Frontal cortex (tissue), 3 donors: ENCODE measurements at regions not wholly inside any gene's neighbourhood (a gene's known extent, or its start where the extent isn't known, plus 50 kb on each side); places are given as distances from the start of the nearest gene placed in this dataset.
"Not testable (repeated sequence)": the region's sequence is repeated elsewhere in the genome, so short reads cannot be mapped to it uniquely, and the experiment has no call there.

Experiments used
- DNase-seq, 2 donors: peaks; one replicate each; pipeline ENCODE4 v3.0.0; 2012; ENCODE audit warnings: low spot score in 2 of 2
- FAIRE-seq: peaks from 2 replicates; lab custom pipeline; 2012; peaks lifted over from hg19 to GRCh38; lab: Jason Lieb, UNC
- donor health status: control.
- donor health status: control.
- donor health status: control.

DNA sequence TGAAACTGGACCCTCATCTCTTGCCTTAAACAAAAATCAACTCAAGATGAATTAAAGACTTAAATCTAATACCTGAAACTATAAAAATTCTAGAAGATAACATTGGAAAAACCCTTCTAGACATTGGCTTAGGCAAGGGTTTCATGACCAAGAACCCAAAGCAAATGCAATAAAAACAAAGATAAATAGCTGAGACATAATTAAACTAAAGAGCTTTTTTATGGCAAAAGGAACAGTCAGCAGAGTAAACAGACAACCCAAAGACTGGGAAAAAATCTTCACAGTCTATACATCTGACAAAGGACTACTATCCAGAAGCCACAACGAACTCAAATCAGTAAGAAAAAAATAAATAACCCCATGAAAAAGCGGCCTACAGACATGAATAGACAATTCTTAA, 446.9 kb upstream of the TRPC7 start:
- FAIRE-seq, DNase-seq: not testable (repeated sequence)

GRCh38 chr5:136811551-136811950, 446.2 kb upstream of the TRPC7 start:
- no peak for DNase-seq
- no peak for FAIRE-seq

GRCh38 chr5:136811086-136811485, 445.7 kb upstream of the TRPC7 start:
- DNase-seq (no peak), FAIRE-seq (no peak)

DNA sequence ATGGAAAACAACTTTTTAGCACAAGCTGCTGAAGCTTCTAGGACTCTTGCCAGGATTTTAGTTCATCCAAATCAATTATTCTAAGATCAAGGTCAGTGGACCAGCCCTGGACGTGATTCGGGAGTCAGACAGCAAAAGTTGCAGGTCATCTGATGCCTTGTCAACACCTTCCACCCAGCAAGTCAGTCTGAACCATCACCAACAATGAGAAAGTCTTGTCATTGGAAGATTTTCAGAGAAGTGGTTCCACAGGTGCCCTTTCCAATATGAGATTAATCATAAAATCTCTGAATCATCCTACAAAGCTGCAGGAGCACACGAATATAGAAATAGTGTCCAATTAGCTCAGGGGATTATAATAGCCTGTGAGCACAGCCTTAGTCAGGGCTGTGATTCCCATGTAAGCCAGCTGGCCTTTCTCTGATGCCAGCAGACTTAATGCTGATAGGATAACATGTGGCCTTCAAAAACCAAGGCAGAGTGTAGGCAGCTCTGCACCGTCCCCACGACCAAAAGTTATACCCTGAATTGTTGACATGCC, 445.0 kb upstream of the TRPC7 start:
- no peak for FAIRE-seq

GRCh38 chr5:136809382-136809781, 444.0 kb upstream of the TRPC7 start:
- DNase-seq (no peak), FAIRE-seq (no peak)

More for the DNA sequence above, 445.0 kb upstream of the TRPC7 start:
- DNase-seq: no peak

DNA sequence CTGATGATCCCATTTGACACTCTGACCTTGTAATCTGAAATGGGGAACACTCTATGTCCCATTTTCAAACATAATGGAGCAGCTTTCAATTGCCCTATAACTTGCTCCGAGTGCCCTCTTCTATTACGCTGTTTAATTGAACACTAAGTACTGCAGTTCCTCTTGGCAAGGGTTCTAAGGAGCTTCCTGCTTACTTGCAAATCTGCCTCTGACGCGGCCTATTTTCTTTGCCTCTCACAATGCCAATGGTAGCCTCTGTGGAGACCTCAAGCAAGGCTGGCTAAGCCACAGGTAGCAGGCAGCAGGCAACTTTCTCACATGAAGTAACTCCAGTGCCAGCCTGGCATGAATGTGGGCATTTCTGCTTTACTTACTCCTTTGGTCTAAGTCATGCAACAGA, 443.4 kb upstream of the TRPC7 start:
- FAIRE-seq (no peak), DNase-seq (no peak)

DNA sequence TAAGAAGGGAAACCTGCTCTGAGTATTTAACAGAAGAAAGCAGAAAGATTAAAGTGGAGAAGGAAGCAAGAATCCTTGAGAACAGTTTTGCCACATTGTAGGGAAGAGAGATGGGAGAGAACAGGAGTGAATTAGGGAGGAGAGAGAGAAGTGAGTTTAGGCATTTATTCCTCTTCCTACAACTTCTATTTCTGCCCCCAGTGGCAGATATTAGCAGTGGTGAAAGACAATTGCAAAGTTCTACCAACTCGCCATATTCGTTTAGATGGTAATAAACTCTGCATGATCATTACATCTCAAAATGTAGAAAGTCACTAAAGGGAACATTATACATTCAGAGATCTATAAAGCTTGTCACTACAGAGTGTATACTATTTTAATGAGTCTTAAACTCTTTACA, 440.1 kb upstream of the TRPC7 start:
- FAIRE-seq (no peak), DNase-seq (no peak)

- FAIRE-seq: no peak
- DNase-seq: peak in 1 of 2 donors; percentile 13
Observed at GRCh38 chr5:136802383-136802782, 437.0 kb upstream of the TRPC7 start.

DNA sequence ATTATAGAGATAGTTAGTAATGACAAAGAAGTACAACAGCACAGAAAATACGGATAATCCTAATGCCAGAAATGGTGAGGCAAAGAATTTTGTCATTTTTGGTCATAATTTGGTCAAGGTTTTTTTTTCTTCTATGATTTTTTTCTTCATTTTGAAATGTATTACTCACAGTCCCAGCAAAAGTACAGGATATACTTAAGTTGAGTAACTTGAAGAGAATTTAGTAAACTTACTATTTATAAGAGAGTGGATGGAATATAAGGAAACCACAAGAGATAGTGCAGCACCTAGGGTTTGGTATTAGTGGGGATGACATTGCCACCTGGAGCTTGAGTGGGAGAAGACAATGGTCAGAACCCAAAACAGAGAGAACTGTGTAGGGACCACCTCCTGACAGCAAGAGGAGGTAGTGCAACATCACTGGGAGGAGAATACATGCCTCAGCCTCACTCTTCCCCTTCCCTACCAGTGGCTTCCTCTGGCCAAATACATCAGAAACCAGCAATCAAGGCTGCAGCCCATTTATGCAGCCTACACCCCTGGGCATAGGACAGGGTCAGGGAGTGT, 434.5 kb upstream of the TRPC7 start:
- FAIRE-seq: no peak

DNA sequence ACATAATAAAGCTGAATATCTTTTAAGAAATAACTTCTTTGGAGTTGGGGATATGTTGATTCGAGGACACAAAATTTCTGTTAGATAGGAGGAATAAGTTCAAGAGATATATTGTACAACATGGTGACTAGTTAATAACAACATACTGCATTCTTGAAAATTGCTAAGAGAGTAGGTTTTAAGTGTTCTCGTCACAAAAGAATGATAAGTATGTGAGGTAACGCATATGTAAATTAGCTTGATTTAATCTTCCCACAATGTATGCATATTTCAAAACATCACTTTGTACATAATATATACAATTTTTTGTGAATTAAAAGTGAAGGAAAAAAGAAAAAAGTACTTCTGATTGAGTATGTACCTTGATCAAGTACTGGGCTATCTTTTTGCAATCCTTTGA, 428.0 kb upstream of the TRPC7 start:
- FAIRE-seq: no peak
- no peak for DNase-seq

More for the DNA sequence above, 434.5 kb upstream of the TRPC7 start:
- DNase-seq: no peak

GRCh38 chr5:136781464-136781863, 416.1 kb upstream of the TRPC7 start:
- DNase-seq: no peak
- FAIRE-seq: no peak

DNA sequence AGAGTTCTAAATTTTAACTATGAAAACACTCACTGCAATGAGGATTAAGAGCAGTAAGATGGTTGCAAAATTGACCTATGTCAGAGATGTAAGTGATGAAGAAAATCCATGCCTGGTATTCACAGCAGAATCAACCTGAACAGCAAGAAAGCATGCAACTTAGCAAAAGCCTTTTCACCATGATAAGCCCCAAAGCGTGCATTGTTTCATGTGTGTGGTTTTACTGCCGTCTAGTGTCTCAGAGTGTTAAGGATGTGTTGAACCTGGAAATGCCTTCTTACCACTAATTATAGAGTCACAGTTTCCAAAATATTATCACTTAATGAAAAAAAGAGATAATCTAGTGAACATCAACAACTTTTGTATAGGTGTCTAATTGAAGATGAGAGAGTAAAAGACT, 415.2 kb upstream of the TRPC7 start:
- FAIRE-seq: no peak
- DNase-seq: no peak

DNA sequence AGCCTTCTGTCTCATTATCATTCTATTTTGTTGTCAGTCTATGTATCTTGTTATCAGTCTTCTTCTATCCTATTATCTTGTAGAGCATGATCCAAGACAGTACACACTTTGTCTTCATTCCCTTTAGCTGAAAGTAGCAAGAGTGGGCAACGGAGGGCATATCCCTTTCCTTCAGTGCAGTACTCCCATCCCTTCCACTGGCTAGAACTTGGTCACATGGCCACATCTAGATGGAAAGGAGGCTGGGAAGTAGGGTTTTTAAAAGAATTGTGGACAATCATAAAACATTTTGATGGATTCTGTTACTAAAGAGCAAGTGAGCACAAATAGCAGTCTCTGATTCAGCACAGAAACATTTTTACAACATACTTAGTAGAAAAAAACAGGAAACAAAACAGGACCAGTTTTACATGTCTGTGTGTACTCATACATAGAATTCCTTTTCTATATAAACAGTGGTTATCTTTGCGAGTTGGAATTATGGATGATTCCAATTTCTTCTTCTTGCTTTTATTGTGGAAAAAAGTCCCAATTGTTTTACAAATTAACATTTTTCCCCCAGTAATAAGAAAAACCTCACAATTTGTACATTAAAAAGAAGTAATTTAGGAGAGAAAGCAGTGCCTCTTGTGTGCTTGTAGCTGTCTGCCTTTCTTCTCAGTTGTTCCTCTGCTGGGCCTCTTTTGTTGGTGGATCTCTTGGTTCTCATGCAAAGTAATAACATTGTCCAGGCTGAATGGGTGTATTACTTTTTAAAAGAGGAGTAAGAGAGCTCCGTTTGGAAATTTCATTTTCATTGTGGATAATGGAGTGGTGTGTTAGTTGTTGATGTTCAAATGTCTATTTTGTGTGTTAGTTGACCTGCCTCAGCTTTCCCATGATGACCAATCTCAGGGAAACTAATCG, 410.9 kb upstream of the TRPC7 start:
- FAIRE-seq (no peak), DNase-seq (no peak)

DNA sequence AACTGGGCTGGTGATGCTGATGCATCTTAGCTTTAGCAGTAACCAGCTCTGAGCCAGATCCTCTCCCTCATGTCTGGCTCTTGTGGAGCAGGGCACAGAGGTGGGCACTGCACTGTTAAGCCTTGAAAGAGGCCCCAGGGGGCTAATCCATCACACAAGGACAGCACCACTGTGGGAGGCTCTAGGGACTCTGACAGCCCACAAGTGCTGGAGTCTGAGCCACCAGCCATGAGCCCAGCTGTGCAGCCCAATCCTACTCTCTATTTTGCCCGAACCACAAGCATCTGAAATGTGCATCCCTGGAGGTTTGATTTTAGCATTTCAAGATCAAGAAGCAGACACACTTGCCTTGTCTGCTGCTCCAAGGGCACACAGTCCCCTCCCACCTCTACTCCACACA, 407.1 kb upstream of the TRPC7 start:
- no peak for DNase-seq
- no peak for FAIRE-seq

- DNase-seq (peak; percentile 8 to 63), FAIRE-seq (no peak)
Observed at GRCh38 chr5:136769900-136770684, 404.7 kb upstream of the TRPC7 start.

DNA sequence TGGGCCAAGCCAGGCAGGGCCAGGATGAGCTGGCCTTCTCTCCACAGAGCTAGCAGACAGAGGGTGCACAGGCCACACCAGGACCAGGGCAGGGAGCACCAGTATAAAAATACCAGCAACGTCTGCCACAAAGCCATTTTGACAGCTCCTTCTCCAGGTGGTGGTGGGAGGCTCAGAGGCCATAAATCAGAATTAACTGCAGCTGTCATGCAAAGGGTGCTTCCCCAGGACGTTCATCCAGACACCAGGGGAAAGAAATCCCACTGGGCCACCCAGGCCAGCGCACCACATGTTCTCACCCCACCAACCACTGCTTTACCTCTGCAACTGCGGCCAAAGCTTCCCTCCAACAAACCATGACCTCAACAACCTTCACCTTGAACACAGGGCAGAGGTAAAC, 403.7 kb upstream of the TRPC7 start:
- FAIRE-seq: no peak
- no peak for DNase-seq

- no peak for DNase-seq
- no peak for FAIRE-seq
Observed at GRCh38 chr5:136768457-136768856, 403.1 kb upstream of the TRPC7 start.

DNA sequence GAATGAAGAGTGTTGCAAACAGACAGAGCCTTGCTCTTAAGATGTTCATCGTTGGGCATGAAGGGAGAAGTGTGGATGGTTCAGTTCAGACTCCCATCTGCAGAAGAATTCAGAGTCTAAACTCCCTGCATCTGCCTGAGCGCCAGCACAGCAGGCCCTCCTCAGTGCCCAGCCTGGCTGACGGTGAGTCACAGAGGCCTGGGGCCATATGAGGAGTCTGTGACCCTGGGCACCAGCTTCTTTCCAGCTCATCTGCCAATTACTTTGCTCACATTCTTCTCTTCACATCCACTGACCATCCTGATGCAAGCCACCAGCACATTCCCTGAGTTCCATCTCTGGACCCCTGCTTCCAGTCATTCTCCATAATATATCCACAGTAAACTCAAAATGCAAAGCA, 401.1 kb upstream of the TRPC7 start:
- DNase-seq (no peak), FAIRE-seq (no peak)

DNA sequence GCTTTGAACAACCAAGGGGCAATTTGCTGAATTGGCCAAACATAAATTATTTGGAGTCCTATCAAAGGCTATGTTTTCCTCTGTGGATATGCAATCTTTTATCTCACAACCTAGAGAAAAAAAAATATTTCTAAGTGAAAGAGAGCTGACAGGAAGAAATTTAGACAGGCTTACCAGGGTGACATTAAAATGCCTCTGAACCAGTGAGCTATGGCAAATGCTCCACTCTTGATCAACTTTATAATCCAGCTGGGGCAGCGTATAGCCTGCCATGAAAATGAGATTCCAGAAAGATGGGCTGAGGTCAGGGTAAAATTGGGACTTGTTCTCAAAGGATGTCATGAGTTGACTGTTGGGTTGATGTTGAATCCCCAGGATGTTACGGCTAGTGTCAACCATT, 399.3 kb upstream of the TRPC7 start:
- DNase-seq: no peak
- no peak for FAIRE-seq

DNA sequence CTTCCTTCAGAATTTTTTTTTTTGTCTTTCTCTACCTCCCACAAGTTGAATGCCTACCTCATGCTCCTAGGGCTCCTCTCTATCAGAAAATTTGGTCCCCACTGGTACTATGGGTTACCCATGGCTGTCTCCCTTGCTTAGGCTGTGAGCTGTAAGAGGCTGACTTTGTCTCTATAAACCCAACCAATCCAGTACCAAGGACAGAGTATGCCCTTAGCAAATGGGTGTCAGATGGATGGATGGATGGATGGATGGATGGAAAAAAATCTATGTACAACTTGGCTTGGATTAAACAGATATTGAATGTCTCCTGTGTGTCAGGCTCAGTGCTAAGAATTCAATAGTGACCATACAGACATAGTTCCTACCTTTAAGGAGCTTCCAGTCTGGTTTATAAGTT, 398.2 kb upstream of the TRPC7 start:
- FAIRE-seq (no peak), DNase-seq (no peak)

GRCh38 chr5:136754216-136754615, 388.9 kb upstream of the TRPC7 start:
- FAIRE-seq: no peak
- no peak for DNase-seq
